Mesodermal cell (in vitro differentiated cells): ENCODE measurements at regions not wholly inside any gene's neighbourhood (a gene's known extent, or its start where the extent isn't known, plus 50 kb on each side); places are given as distances from the start of the nearest gene placed in this dataset.
"Not testable (repeated sequence)": the region's sequence is repeated elsewhere in the genome, so short reads cannot be mapped to it uniquely, and the experiment has no call there.

ENCODE experiments used
- H3K27ac ChIP-seq: 2 replicates; pipeline ENCODE4 v1.7.0; 2013; ENCODE audit warnings: mild to moderate bottlenecking, low read depth, low read length, moderate library complexity; ENCODE audit not compliant: severe bottlenecking
- H3K36me3 ChIP-seq: 2 replicates; pipeline ENCODE4 v1.7.1; 2013; ENCODE audit warnings: mild to moderate bottlenecking, low read length, moderate library complexity; ENCODE audit not compliant: control insufficient read depth, insufficient read depth
- H3K4me1 ChIP-seq: one replicate; pipeline ENCODE4 v1.7.1; 2013; ENCODE audit warnings: mild to moderate bottlenecking, low read length; ENCODE audit not compliant: insufficient read depth, control insufficient read depth, poor library complexity, severe bottlenecking
- H3K4me3 ChIP-seq: 2 replicates; pipeline ENCODE4 v1.7.0; 2013; ENCODE audit warnings: low read length, control low read depth, mild to moderate bottlenecking; ENCODE audit not compliant: insufficient read depth, poor library complexity, severe bottlenecking; ENCODE audit errors: extremely low read depth
- H3K9me3 ChIP-seq: 2 replicates; pipeline ENCODE4 v1.7.1; 2013; ENCODE audit warnings: mild to moderate bottlenecking, low read length, moderate library complexity; ENCODE audit not compliant: control insufficient read depth
- WGBS, 2 experiments: methylation state at CpG; one replicate each; pipeline ENCODE4 v1.1.5; 2013; ENCODE audit warnings: missing lambda C conversion rate in 2 of 2; ENCODE audit not compliant: insufficient coverage in 2 of 2; 5-methylcytosine and 5-hydroxymethylcytosine counted together

- Histone ChIP-seq H3K36me3 (no peaks in the 10 kb centered on the region), H3K27ac (no peak overlapping the region), H3K4me1 (no peaks in the 10 kb centered on the region), H3K9me3 (no peaks in the 10 kb centered on the region), H3K4me3 (no peak overlapping the region)
Measured at GRCh38 chr7:131154380-131154779, 173.3 kb upstream of the MKLN1 start.

- no peak overlapping the region for H3K27ac ChIP-seq
- WGBS, 2 experiments: 84 to 88% methylated on average over 11 of the region's 14 CpGs
- no peaks in the 10 kb centered on the region for H3K9me3 ChIP-seq
- no peaks in the 10 kb centered on the region for H3K4me1 ChIP-seq
- H3K4me3 ChIP-seq: no peak overlapping the region
- no peaks in the 10 kb centered on the region for H3K36me3 ChIP-seq
Measured at GRCh38 chr7:131157530-131158243, 170.0 kb upstream of the MKLN1 start.

GRCh38 chr7:131158244-131158636 is 169.4 kb upstream of the MKLN1 start:
- H3K36me3 ChIP-seq, H3K4me3 ChIP-seq, H3K4me1 ChIP-seq, H3K9me3 ChIP-seq, H3K27ac ChIP-seq: not testable (repeated sequence)
- 89 to 96% methylated on average over 2 of the region's 2 CpGs for WGBS, 2 experiments

- 100% methylated on average over 2 of the region's 2 CpGs; no CpG with 5 or more reads in 1 of the 2 experiments for WGBS, 2 experiments
- no peak overlapping the region for H3K27ac ChIP-seq
- no peaks in the 10 kb centered on the region for H3K9me3 ChIP-seq
- peaks cover 14% of the 10 kb centered on the region for H3K4me1 ChIP-seq
- no peaks in the 10 kb centered on the region for H3K36me3 ChIP-seq
- H3K4me3 ChIP-seq: no peak overlapping the region
Measured at GRCh38 chr7:131159961-131160361, 167.7 kb upstream of the MKLN1 start.

- H3K4me3 ChIP-seq: no peak overlapping the region
- H3K27ac ChIP-seq: no peak overlapping the region
- H3K36me3 ChIP-seq: no peaks in the 10 kb centered on the region
- peaks cover 14% of the 10 kb centered on the region for H3K4me1 ChIP-seq
- H3K9me3 ChIP-seq: no peaks in the 10 kb centered on the region
- WGBS, 2 experiments: no CpG with 5 or more reads among the region's 3 CpGs
Measured at GRCh38 chr7:131161103-131161502, 166.6 kb upstream of the MKLN1 start.

GRCh38 chr7:131164025-131164925 is 163.4 kb upstream of the MKLN1 start:
- peaks cover 14% of the 10 kb centered on the region for H3K4me1 ChIP-seq
- H3K27ac ChIP-seq: peak overlapping the region; percentile 36
- no peaks in the 10 kb centered on the region for H3K36me3 ChIP-seq
- no peak overlapping the region for H3K4me3 ChIP-seq
- 83 to 100% methylated on average over 1 to 2 of the region's 3 CpGs for WGBS, 2 experiments
- no peaks in the 10 kb centered on the region for H3K9me3 ChIP-seq

GRCh38 chr7:131166066-131166465 is 161.6 kb upstream of the MKLN1 start:
- WGBS, 2 experiments: 85 to 91% methylated on average over 5 to 6 of the region's 6 CpGs
- no peaks in the 10 kb centered on the region for H3K36me3 ChIP-seq
- no peak overlapping the region for H3K27ac ChIP-seq
- no peaks in the 10 kb centered on the region for H3K9me3 ChIP-seq
- no peak overlapping the region for H3K4me3 ChIP-seq
- H3K4me1 ChIP-seq: peaks cover 14% of the 10 kb centered on the region

- WGBS, 2 experiments: 83 to 93% methylated on average over 1 to 2 of the region's 2 CpGs
- Histone ChIP-seq H3K4me1 (no peaks in the 10 kb centered on the region), H3K4me3 (no peak overlapping the region), H3K9me3 (peaks cover 3% of the 10 kb centered on the region), H3K27ac (no peak overlapping the region), H3K36me3 (no peaks in the 10 kb centered on the region)
Measured at GRCh38 chr7:131170440-131171271, 157.0 kb upstream of the MKLN1 start.

- no peaks in the 10 kb centered on the region for H3K4me1 ChIP-seq
- H3K4me3 ChIP-seq: no peak overlapping the region
- H3K27ac ChIP-seq: no peak overlapping the region
- H3K9me3 ChIP-seq: peaks cover 3% of the 10 kb centered on the region
- WGBS, 2 experiments: 87 to 94% methylated on average over 5 to 9 of the region's 11 CpGs
- no peaks in the 10 kb centered on the region for H3K36me3 ChIP-seq
Measured at GRCh38 chr7:131173145-131173890, 154.4 kb upstream of the MKLN1 start.

GRCh38 chr7:131174391-131174790 is 153.3 kb upstream of the MKLN1 start:
- H3K36me3 ChIP-seq: no peaks in the 10 kb centered on the region
- H3K9me3 ChIP-seq: peaks cover 3% of the 10 kb centered on the region
- 94 to 100% methylated on average over 2 of the region's 5 CpGs for WGBS, 2 experiments
- H3K4me1 ChIP-seq: no peaks in the 10 kb centered on the region
- H3K4me3 ChIP-seq: no peak overlapping the region
- H3K27ac ChIP-seq: no peak overlapping the region
